Large intestine (tissue), 3 donors: ENCODE measurements at regions not wholly inside any gene's neighbourhood (a gene's known extent, or its start where the extent isn't known, plus 50 kb on each side); places are given as distances from the start of the nearest gene placed in this dataset.
A peak's percentile ranks its signal among the peaks of the same experiment; 100 is the strongest.

Experiments
- DNase-seq, 2 donors: peaks; one replicate each; pipeline versions ENCODE4 v3.0.0 to v3.0.0-alpha.2; 2013
- H3K27ac ChIP-seq: one replicate; pipeline ENCODE4 v1.5.1; 2013; ENCODE audit warnings: low read length
- H3K27me3 ChIP-seq: 2 replicates; pipeline ENCODE4 v1.6.1; 2013; ENCODE audit warnings: low read length; ENCODE audit not compliant: control insufficient read depth, insufficient read depth
- H3K36me3 ChIP-seq: 2 replicates; pipeline ENCODE4 v1.6.1; 2013; ENCODE audit warnings: low read length; ENCODE audit not compliant: control insufficient read depth, insufficient read depth
- H3K4me1 ChIP-seq: one replicate; pipeline ENCODE4 v1.6.1; 2013; ENCODE audit warnings: low read length; ENCODE audit not compliant: control insufficient read depth, insufficient read depth
- H3K4me3 ChIP-seq: one replicate; pipeline ENCODE4 v1.5.1; 2013; ENCODE audit warnings: low read length
- H3K9me3 ChIP-seq: one replicate; pipeline ENCODE4 v1.6.1; 2013; ENCODE audit warnings: mild to moderate bottlenecking, low read depth, low read length, moderate library complexity; ENCODE audit not compliant: control insufficient read depth
- WGBS: methylation state at CpG from one replicate; pipeline ENCODE4 v1.1.5; 2013; ENCODE audit warnings: low lambda C conversion rate; ENCODE audit not compliant: insufficient coverage; 5-methylcytosine and 5-hydroxymethylcytosine counted together

GRCh38 chr15:70435872-70436271, 327.5 kb downstream of the UACA start:
- no CpG with 5 or more reads among the region's 2 CpGs for WGBS
- DNase-seq, result no peak

GRCh38 chr15:70435369-70435768, 328.0 kb downstream of the UACA start:
- Histone ChIP-seq H3K36me3 (no peaks in the 10 kb centered on the region), H3K4me1 (peaks cover 32% of the 10 kb centered on the region), H3K27me3 (no peaks in the 10 kb centered on the region), H3K4me3 (no peak overlapping the region), H3K9me3 (no peaks in the 10 kb centered on the region), H3K27ac (no peak overlapping the region)
- 100% methylated on average over 1 of the region's 3 CpGs for WGBS
- DNase-seq, result no peak

More at GRCh38 chr15:70435872-70436271, 327.5 kb downstream of the UACA start:
- no peak overlapping the region for H3K4me3 ChIP-seq
- H3K4me1 ChIP-seq, result peaks cover 32% of the 10 kb centered on the region
- H3K27me3 ChIP-seq, result peaks cover 2% of the 10 kb centered on the region
- H3K36me3 ChIP-seq, result no peaks in the 10 kb centered on the region
- no peaks in the 10 kb centered on the region for H3K9me3 ChIP-seq
- H3K27ac ChIP-seq, result no peak overlapping the region

- no peak for DNase-seq
- no peaks in the 10 kb centered on the region for H3K27me3 ChIP-seq
Observed at GRCh38 chr15:70433586-70434324, 329.6 kb downstream of the UACA start.

GRCh38 chr15:70432924-70433495, 330.3 kb downstream of the UACA start:
- no peaks in the 10 kb centered on the region for H3K36me3 ChIP-seq
- no peaks in the 10 kb centered on the region for H3K27me3 ChIP-seq
- no CpG with 5 or more reads among the region's 8 CpGs for WGBS
- peak in 1 of 2 donors; percentile 33 for DNase-seq
- peaks cover 41% of the 10 kb centered on the region for H3K4me1 ChIP-seq
- no peak overlapping the region for H3K4me3 ChIP-seq
- no peaks in the 10 kb centered on the region for H3K9me3 ChIP-seq
- H3K27ac ChIP-seq, result no peak overlapping the region

More at GRCh38 chr15:70433586-70434324, 329.6 kb downstream of the UACA start:
- H3K4me3 ChIP-seq, result no peak overlapping the region
- peaks cover 41% of the 10 kb centered on the region for H3K4me1 ChIP-seq
- WGBS, result 57% methylated on average over 1 of the region's 19 CpGs
- no peak overlapping the region for H3K27ac ChIP-seq
- no peaks in the 10 kb centered on the region for H3K36me3 ChIP-seq
- no peaks in the 10 kb centered on the region for H3K9me3 ChIP-seq

- no peak overlapping the region for H3K27ac ChIP-seq
- no peaks in the 10 kb centered on the region for H3K9me3 ChIP-seq
- H3K27me3 ChIP-seq, result no peaks in the 10 kb centered on the region
- H3K4me1 ChIP-seq, result peaks cover 32% of the 10 kb centered on the region
- no peak for DNase-seq
- no CpG with 5 or more reads among the region's 4 CpGs for WGBS
- no peaks in the 10 kb centered on the region for H3K36me3 ChIP-seq
- H3K4me3 ChIP-seq, result no peak overlapping the region
Observed at GRCh38 chr15:70431854-70432253, 331.5 kb downstream of the UACA start.

GRCh38 chr15:70430069-70430468, 332.4 kb upstream of the TLE3 start:
- no CpG with 5 or more reads among the region's 1 CpG for WGBS
- H3K4me3 ChIP-seq, result no peak overlapping the region
- no peaks in the 10 kb centered on the region for H3K9me3 ChIP-seq
- H3K27me3 ChIP-seq, result peaks cover 1% of the 10 kb centered on the region
- peak; percentile 85 to 94 for DNase-seq
- no peaks in the 10 kb centered on the region for H3K36me3 ChIP-seq
- H3K4me1 ChIP-seq, result peaks cover 27% of the 10 kb centered on the region
- H3K27ac ChIP-seq, result peak overlapping the region; percentile 69

GRCh38 chr15:70429056-70429722, 331.5 kb upstream of the TLE3 start:
- Histone ChIP-seq H3K9me3 (no peaks in the 10 kb centered on the region), H3K27me3 (peaks cover 2% of the 10 kb centered on the region), H3K27ac (peak overlapping the region; percentile 69), H3K4me1 (peaks cover 19% of the 10 kb centered on the region), H3K36me3 (no peaks in the 10 kb centered on the region), H3K4me3 (no peak overlapping the region)
- DNase-seq, result no peak
- no CpG with 5 or more reads among the region's 5 CpGs for WGBS

- peaks cover 2% of the 10 kb centered on the region for H3K27me3 ChIP-seq
- no peaks in the 10 kb centered on the region for H3K9me3 ChIP-seq
- no peak for DNase-seq
- no peak overlapping the region for H3K4me3 ChIP-seq
- peaks cover 13% of the 10 kb centered on the region for H3K4me1 ChIP-seq
- WGBS, result no CpG with 5 or more reads among the region's 3 CpGs
- H3K27ac ChIP-seq, result no peak overlapping the region
- no peaks in the 10 kb centered on the region for H3K36me3 ChIP-seq
Observed at GRCh38 chr15:70428211-70428822, 330.6 kb upstream of the TLE3 start.

- H3K4me1 ChIP-seq, result peaks cover 9% of the 10 kb centered on the region
- DNase-seq, result no peak
- WGBS, result 92% methylated on average over 4 of the region's 11 CpGs
- H3K27ac ChIP-seq, result no peak overlapping the region
- H3K36me3 ChIP-seq, result no peaks in the 10 kb centered on the region
- no peaks in the 10 kb centered on the region for H3K9me3 ChIP-seq
- H3K4me3 ChIP-seq, result no peak overlapping the region
- peaks cover 2% of the 10 kb centered on the region for H3K27me3 ChIP-seq
Observed at GRCh38 chr15:70427167-70428120, 329.7 kb upstream of the TLE3 start.
